ENCODE measurements at regions not wholly inside any gene's neighbourhood (a gene's known extent, or its start where the extent isn't known, plus 50 kb on each side); places are given as distances from the start of the nearest gene placed in this dataset.

GRCh38 chr15:87131067-87131466 is 1051.4 kb downstream of the AGBL1 start:
- no peak for TF ChIP-seq POLR2A (IDR thresholded peaks at IDR 0.05; ENCODE audit: low read length)
- TF ChIP-seq GATA1 (IDR thresholded peaks at IDR 0.05; ENCODE audit: low read depth, low read length), result no peak
